ENCODE measurements at regions not wholly inside any gene's neighbourhood (a gene's known extent, or its start where the extent isn't known, plus 50 kb on each side); places are given as distances from the start of the nearest gene placed in this dataset.

DNA sequence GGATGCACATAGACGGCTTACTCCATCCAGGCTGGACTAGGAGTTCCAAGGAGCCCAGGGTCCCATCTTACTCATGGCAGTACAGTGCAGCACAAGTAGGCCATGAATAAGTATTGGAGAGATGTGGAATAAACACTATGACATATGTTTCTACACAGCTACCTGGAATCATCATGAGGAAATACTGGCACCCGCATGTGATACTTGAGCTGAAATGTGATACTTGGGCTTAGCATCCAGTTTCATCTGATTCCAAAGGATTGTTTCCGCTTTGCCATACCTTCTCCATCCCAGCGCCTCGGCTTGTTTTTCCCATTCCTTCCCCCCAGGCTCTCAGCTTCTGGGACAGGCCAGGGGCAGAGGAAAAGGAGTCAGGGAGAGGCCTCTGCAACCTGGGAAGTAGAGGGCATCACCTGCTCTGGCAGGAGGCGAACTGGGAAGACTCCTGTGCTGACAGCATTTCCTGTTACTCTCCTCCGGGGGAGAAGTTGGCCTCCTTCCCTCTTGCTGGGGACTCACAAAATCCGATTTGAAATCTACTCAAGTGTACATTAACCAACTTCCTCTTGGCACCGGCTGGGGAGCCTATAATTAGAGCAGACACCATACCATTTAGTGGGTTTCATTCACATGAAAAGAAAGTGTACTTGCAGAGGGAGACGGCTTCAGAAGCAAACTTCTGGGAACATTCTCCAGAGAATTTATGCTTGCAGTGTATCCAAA is 187.8 kb downstream of the MIAT start:
- DNase-seq (ENCODE audit: low read depth in 4 of 4, low spot score in 1 of 4), result no peak

DNA sequence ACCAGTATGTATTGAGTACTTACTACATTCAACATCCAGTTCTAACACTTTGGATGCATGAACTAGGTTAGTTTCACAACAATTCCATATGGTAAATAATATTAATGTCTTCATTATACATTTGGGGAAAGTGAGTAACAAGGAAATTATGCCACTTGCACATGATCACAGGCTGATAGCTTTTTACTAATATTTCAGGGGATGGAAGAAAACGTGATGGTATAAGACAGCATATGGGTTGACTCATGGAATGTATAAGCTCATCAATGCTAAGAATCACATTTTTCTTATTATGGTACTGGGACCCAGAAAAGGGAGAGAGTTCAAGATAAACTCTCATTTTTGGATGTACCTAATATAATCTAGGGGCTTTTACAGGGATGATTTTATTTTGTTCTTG is 188.7 kb downstream of the MIAT start:
- no peak for DNase-seq (ENCODE audit: low read depth in 4 of 4, low spot score in 1 of 4)

DNA sequence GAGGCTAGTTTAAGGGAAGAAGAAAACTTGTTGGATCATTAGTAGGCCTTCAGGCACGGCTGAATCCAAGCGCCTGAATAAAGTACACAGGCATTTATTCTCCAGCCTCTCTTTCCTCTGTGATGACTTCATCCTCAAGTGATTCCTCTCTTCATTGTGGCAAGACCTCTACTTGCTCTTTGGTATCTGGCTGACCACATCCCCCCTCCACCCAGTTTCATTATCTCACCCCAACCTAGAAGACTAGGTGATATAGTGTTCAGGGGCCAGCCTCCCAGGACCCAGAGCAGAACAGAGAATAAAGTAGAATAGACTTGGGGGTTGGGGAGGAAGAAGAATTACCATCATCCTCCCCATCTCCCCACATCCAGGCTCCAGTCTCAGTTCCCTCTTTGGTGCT is 189.3 kb downstream of the MIAT start:
- DNase-seq (ENCODE audit: low read depth in 4 of 4, low spot score in 1 of 4), result no peak

DNA sequence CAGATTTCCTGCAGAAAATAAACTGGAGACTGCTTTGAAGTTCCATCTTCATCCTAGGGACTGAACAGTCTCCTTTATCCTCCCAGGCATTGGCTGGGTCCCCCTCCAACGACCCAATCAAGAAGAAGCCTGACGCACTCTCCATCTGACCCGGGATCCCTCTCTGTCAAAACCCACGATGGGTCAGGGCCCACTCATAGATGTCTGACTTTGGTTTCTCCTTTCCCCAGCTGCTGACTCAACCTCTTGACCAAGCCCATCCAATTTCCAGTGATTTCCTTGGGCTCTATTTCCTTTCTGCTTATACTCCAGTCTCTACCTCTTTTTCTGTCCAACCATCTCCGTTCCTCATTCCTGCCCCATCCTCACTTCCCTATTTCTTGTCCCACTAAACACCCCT is 189.7 kb downstream of the MIAT start:
- no peak for DNase-seq (ENCODE audit: low read depth in 4 of 4, low spot score in 1 of 4)

DNA sequence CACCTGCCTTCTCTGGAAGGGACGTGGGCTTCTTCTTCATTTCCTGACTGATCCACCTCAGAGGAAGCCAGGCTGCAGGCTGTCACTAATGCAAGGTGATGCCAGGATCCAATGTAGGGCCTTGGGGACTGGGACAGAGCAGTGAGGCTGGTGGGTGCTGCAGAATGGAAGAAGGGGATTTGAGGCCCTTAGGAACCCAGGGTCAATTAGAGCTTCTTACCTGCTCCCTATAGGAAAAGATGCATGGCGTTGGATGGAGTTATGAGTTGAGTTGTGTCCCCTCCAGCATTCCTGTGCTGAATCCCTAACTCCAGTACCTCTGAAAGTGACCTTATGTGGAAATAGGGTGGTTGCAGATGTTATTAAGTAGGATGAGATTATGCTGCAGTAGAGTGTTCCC is 190.4 kb downstream of the MIAT start:
- DNase-seq (ENCODE audit: low read depth in 4 of 4, low spot score in 1 of 4), result no peak

- no peak for DNase-seq (ENCODE audit: low read depth in 4 of 4, low spot score in 1 of 4)
Observed at GRCh38 chr22:26848244-26848920, 191.0 kb downstream of the MIAT start.

GRCh38 chr22:26849575-26849974 is 192.2 kb downstream of the MIAT start:
- DNase-seq (ENCODE audit: low read depth in 4 of 4, low spot score in 1 of 4), result no peak

GRCh38 chr22:26851125-26851524 is 193.7 kb downstream of the MIAT start:
- no peak for DNase-seq (ENCODE audit: low read depth in 4 of 4, low spot score in 1 of 4)

DNA sequence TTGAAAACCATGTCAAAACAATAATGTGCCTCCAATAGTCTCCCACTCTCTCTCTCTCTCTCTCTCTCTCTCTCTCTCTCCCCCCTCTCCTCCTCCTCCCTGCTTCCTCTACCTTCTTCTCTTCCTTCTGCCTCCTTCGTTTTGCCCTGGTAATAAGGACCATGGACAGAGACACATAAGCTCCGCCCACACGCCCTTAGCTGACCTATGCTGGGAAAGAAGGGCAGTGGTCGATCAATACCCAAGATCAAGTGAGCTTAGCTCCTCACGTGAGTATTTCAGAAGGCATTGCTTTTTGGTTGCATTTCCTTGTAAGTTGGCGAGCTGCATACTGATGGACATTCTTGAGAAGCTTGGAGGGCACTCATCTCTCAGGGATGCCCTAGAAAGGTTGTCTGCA is 194.8 kb downstream of the MIAT start:
- DNase-seq (ENCODE audit: low read depth in 4 of 4, low spot score in 1 of 4), result no peak

DNA sequence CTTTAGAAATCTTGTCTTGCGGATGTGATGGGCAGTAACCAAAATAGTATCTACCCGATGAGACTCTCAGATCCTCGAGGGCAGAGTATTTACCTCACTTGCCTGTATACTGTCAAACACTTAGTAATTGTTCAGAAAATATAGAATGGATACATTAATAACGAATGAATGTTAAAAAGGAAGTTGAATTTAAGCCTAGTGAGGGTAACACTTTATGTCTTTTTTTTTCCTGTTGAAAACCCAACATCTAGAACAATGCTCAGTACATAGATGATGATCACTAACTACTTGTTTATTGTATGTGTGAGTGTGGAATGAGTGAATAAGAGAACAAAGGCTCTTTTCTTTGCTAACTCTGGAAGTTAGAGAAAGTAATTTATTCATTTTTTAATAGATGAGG is 195.7 kb downstream of the MIAT start:
- DNase-seq (ENCODE audit: low read depth in 4 of 4, low spot score in 1 of 4), result no peak

GRCh38 chr22:26853495-26853894 is 196.1 kb downstream of the MIAT start:
- no peak for DNase-seq (ENCODE audit: low read depth in 4 of 4, low spot score in 1 of 4)

DNA sequence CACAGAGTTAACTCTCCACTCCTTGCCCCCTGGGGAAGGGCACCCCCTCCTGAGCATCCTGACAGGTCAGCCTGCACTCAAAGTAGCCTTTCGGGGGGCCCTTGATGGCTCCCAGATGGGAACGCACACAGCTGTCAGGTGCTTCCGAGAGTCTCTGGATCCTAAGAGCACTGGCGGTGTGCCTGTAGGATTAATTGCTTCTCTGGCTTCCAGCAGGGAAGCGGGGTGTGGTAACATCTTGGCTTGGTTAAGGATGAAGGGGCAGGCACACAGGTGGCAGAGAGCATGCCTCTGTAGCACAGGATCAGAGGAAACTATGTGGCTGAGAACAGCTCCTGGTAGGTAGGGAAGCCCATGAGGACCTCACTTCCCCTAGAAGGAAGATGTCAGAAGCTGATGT is 199.8 kb downstream of the MIAT start:
- no peak for DNase-seq (ENCODE audit: low read depth in 4 of 4, low spot score in 1 of 4)

GRCh38 chr22:26860301-26860700 is 202.9 kb downstream of the MIAT start:
- no peak for DNase-seq (ENCODE audit: low read depth in 4 of 4, low spot score in 1 of 4)

- DNase-seq (ENCODE audit: low read depth in 4 of 4, low spot score in 1 of 4), result no peak
Observed at GRCh38 chr22:26865021-26865420, 207.6 kb downstream of the MIAT start.

- no peak for DNase-seq (ENCODE audit: low read depth in 4 of 4, low spot score in 1 of 4)
Observed at GRCh38 chr22:26883393-26883792, 226.0 kb downstream of the MIAT start.

- no peak for DNase-seq (ENCODE audit: low read depth in 4 of 4, low spot score in 1 of 4)
Observed at GRCh38 chr22:26884921-26885320, 227.5 kb downstream of the MIAT start.

GRCh38 chr22:26885441-26886261 is 228.3 kb downstream of the MIAT start:
- no peak for DNase-seq (ENCODE audit: low read depth in 4 of 4, low spot score in 1 of 4)

- DNase-seq (ENCODE audit: low read depth in 4 of 4, low spot score in 1 of 4), result no peak
Observed at GRCh38 chr22:26887456-26887855, 230.1 kb downstream of the MIAT start.

- DNase-seq (ENCODE audit: low read depth in 4 of 4, low spot score in 1 of 4), result no peak
Observed at GRCh38 chr22:26887916-26888315, 230.5 kb downstream of the MIAT start.

GRCh38 chr22:26888887-26889286 is 231.5 kb downstream of the MIAT start:
- no peak for DNase-seq (ENCODE audit: low read depth in 4 of 4, low spot score in 1 of 4)

- no peak for DNase-seq (ENCODE audit: low read depth in 4 of 4, low spot score in 1 of 4)
Observed at GRCh38 chr22:26889802-26890201, 232.4 kb downstream of the MIAT start.

DNA sequence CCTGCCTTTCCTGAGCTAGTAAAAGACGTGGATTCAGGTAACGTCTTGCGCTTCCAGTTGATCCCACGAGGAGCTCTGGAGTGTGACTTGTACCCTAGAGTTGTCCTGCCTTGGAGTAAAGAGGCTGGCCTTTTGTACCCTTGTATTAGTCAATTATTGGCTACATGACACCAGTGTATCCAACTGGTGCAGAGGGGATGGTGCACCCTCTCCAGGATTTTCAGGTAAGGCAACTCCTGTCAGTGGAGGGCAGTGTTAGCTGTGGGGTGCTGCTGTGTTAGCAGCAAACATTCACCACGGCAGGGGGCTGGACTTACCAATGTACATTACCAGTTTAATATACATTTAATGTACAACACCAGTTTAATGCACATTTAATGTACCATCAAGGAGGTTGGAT is 233.5 kb downstream of the MIAT start:
- DNase-seq (ENCODE audit: low read depth in 4 of 4, low spot score in 1 of 4), result no peak

Data from stimulated activated CD4-positive, alpha-beta T cell treated with anti-CD3 and anti-CD28 coated beads, Interleukin-1b, Interleukin-23, amount 100 ng/mL, for 24 hours (primary cell).